Fibroblast of pulmonary artery (primary cell): ENCODE measurements at regions not wholly inside any gene's neighbourhood (a gene's known extent, or its start where the extent isn't known, plus 50 kb on each side); places are given as distances from the start of the nearest gene placed in this dataset.

Experiments
- DNase-seq: peaks from one replicate; pipeline ENCODE4 v3.0.0-alpha.2; 2010; ENCODE audit warnings: low read depth
- H3K4me3 ChIP-seq: replicated peaks from 2 replicates; pipeline ENCODE4 v1.5.1; 2011; ENCODE audit warnings: low read depth, mild to moderate bottlenecking, control low read depth, low read length, moderate library complexity
- CTCF ChIP-seq: IDR thresholded peaks from 2 replicates; pipeline ENCODE4 v1.5.1; 2011; ENCODE audit warnings: mild to moderate bottlenecking, control low read depth, low read length, inconsistent platforms; ENCODE audit errors: missing control alignments

- peak; percentile 35 for DNase-seq
- H3K4me3 ChIP-seq = no peak overlapping the region
- TF ChIP-seq CTCF = peak; percentile 10
These were observed 57.6 kb upstream of the CABLES1 start for GRCh38 chr18:23077493-23078256.

GRCh38 chr18:23085066-23085465 is 50.2 kb upstream of the CABLES1 start:
- H3K4me3 ChIP-seq = no peak overlapping the region
- TF ChIP-seq CTCF = no peak
- DNase-seq = no peak
